LNCaP clone FGC (cell line): ENCODE measurements at regions not wholly inside any gene's neighbourhood (a gene's known extent, or its start where the extent isn't known, plus 50 kb on each side); places are given as distances from the start of the nearest gene placed in this dataset.
A peak's percentile ranks its signal among the peaks of the same experiment; 100 is the strongest.

ENCODE experiments used
- DNase-seq: peaks from one replicate; pipeline ENCODE4 v3.0.0-alpha.2; 2011; ENCODE audit warnings: low read depth
- H3K4me3 ChIP-seq: 2 replicates; pipeline ENCODE4 v1.5.1; 2011; ENCODE audit warnings: mild to moderate bottlenecking, low read depth, low read length, control low read depth
- CTCF ChIP-seq: IDR thresholded peaks from 2 replicates; pipeline ENCODE4 v1.5.1; 2012; ENCODE audit warnings: mild to moderate bottlenecking; ENCODE audit not compliant: control insufficient read depth, insufficient read depth; ENCODE audit errors: extremely low read depth

- H3K4me3 ChIP-seq: no peak overlapping the region
- no peak for TF ChIP-seq CTCF
- DNase-seq: no peak
These were observed 253.4 kb upstream of the GPRIN3 start for GRCh38 chr4:89561048-89561447.

- DNase-seq: no peak
- TF ChIP-seq CTCF: peak; percentile 51
- no peak overlapping the region for H3K4me3 ChIP-seq
These were observed 250.5 kb upstream of the GPRIN3 start for GRCh38 chr4:89558147-89558546.

- no peak overlapping the region for H3K4me3 ChIP-seq
- no peak for DNase-seq
- TF ChIP-seq CTCF: no peak
These were observed 249.2 kb upstream of the GPRIN3 start for GRCh38 chr4:89556601-89557305.

GRCh38 chr4:89551191-89551590 lies 243.6 kb upstream of the GPRIN3 start:
- TF ChIP-seq CTCF: no peak
- H3K4me3 ChIP-seq: no peak overlapping the region
- DNase-seq: no peak

- no peak for TF ChIP-seq CTCF
- DNase-seq: no peak
- H3K4me3 ChIP-seq: no peak overlapping the region
These were observed 242.3 kb upstream of the GPRIN3 start for GRCh38 chr4:89549907-89550306.

- H3K4me3 ChIP-seq: no peak overlapping the region
- no peak for TF ChIP-seq CTCF
- no peak for DNase-seq
These were observed 237.7 kb upstream of the GPRIN3 start for GRCh38 chr4:89545315-89545714.

- H3K4me3 ChIP-seq: no peak overlapping the region
- DNase-seq: no peak
- no peak for TF ChIP-seq CTCF
These were observed 234.4 kb upstream of the GPRIN3 start for GRCh38 chr4:89541998-89542397.
